GM18526 (cell line): ENCODE measurements at regions not wholly inside any gene's neighbourhood (a gene's known extent, or its start where the extent isn't known, plus 50 kb on each side); places are given as distances from the start of the nearest gene placed in this dataset.

Experiments
- POLR2A ChIP-seq: IDR thresholded peaks from 3 replicates; pipeline ENCODE4 v1.6.1; 2011; ENCODE audit not compliant: insufficient read length; ENCODE audit errors: extremely low read depth

GRCh38 chr4:3865986-3866812 is 100.0 kb downstream of the ADRA2C start:
- no peak for TF ChIP-seq POLR2A

GRCh38 chr4:3866813-3867129 is 100.6 kb downstream of the ADRA2C start:
- TF ChIP-seq POLR2A: no peak

GRCh38 chr4:3867403-3868100 is 101.4 kb downstream of the ADRA2C start:
- TF ChIP-seq POLR2A: no peak

GRCh38 chr4:3868211-3869173 is 102.3 kb downstream of the ADRA2C start:
- no peak for TF ChIP-seq POLR2A

GRCh38 chr4:3869174-3869572 is 103.0 kb downstream of the ADRA2C start:
- no peak for TF ChIP-seq POLR2A

GRCh38 chr4:3869661-3870566 is 103.7 kb downstream of the ADRA2C start:
- no peak for TF ChIP-seq POLR2A

GRCh38 chr4:3870567-3870962 is 104.4 kb downstream of the ADRA2C start:
- TF ChIP-seq POLR2A: no peak

- TF ChIP-seq POLR2A: no peak
Observed at GRCh38 chr4:3871181-3871852, 105.1 kb downstream of the ADRA2C start.

- TF ChIP-seq POLR2A: no peak
Observed at GRCh38 chr4:3871881-3872833, 106.0 kb downstream of the ADRA2C start.

- TF ChIP-seq POLR2A: no peak
Observed at GRCh38 chr4:3872834-3873313, 106.7 kb downstream of the ADRA2C start.

- TF ChIP-seq POLR2A: no peak
Observed at GRCh38 chr4:3873408-3874027, 107.3 kb downstream of the ADRA2C start.

GRCh38 chr4:3874028-3874415 is 107.8 kb downstream of the ADRA2C start:
- TF ChIP-seq POLR2A: no peak
